Uterus (tissue), 2 donors: ENCODE measurements at regions not wholly inside any gene's neighbourhood (a gene's known extent, or its start where the extent isn't known, plus 50 kb on each side); places are given as distances from the start of the nearest gene placed in this dataset.

Experiments
- POLR2A ChIP-seq, 2 donors: fragments of 450-650 bp; IDR thresholded peaks; one replicate each; pipeline ENCODE4 v1.6.1; 2016; ENCODE audit warnings: antibody characterized with exemption in 2 of 2, mild to moderate bottlenecking in 1 of 2, moderate library complexity in 1 of 2
- TF ChIP-seq, protein P1 (sequence below), 4 experiments: fragments of 200-600 bp in 2 of 4; fragments of 450-650 bp in 2 of 4; sonication (generic) in 2 of 4; IDR thresholded peaks; one replicate each; pipeline ENCODE4 v1.5.1; 2016 to 2019; ENCODE audit warnings: antibody characterized with exemption in 4 of 4, mild to moderate bottlenecking in 2 of 4, moderate library complexity in 1 of 4

- TF ChIP-seq, protein P1, sequence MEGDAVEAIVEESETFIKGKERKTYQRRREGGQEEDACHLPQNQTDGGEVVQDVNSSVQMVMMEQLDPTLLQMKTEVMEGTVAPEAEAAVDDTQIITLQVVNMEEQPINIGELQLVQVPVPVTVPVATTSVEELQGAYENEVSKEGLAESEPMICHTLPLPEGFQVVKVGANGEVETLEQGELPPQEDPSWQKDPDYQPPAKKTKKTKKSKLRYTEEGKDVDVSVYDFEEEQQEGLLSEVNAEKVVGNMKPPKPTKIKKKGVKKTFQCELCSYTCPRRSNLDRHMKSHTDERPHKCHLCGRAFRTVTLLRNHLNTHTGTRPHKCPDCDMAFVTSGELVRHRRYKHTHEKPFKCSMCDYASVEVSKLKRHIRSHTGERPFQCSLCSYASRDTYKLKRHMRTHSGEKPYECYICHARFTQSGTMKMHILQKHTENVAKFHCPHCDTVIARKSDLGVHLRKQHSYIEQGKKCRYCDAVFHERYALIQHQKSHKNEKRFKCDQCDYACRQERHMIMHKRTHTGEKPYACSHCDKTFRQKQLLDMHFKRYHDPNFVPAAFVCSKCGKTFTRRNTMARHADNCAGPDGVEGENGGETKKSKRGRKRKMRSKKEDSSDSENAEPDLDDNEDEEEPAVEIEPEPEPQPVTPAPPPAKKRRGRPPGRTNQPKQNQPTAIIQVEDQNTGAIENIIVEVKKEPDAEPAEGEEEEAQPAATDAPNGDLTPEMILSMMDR (IDR thresholded peaks at IDR 0.05): no peak
- no peak for TF ChIP-seq POLR2A (IDR thresholded peaks at IDR 0.05)
Observed at GRCh38 chr4:156347412-156348075, 393.9 kb upstream of the CTSO start.
